CD8-positive, alpha-beta memory T cell (primary cell): ENCODE measurements at regions not wholly inside any gene's neighbourhood (a gene's known extent, or its start where the extent isn't known, plus 50 kb on each side); places are given as distances from the start of the nearest gene placed in this dataset.

ENCODE experiments used
- CTCF ChIA-PET: fragments of 350-600 bp; sonication (Branson Sonifier 250); formaldehyde crosslinking; loops from one replicate; lab custom pipeline; 2021; ENCODE audit warnings: antibody characterized with exemption; lab: Charles Lee
- POLR2A ChIA-PET: fragments of 350-600 bp; sonication (Branson Sonifier 250); formaldehyde crosslinking; loops from one replicate; lab custom pipeline; 2021; ENCODE audit warnings: antibody characterized with exemption; lab: Charles Lee
- DNase-seq, 5 donors: peaks; one replicate each; pipeline versions ENCODE4 v3.0.0 to v3.0.0-alpha.2; 2020 to 2022; ENCODE audit warnings: mixed read lengths in 1 of 5
- H3K27ac ChIP-seq: one replicate; pipeline ENCODE4 v1.7.0; 2013; ENCODE audit warnings: low read depth, mild to moderate bottlenecking, low read length, moderate library complexity
- H3K27me3 ChIP-seq: 2 replicates; pipeline ENCODE4 v1.7.0; 2013; ENCODE audit warnings: low read length, mild to moderate bottlenecking; ENCODE audit not compliant: insufficient read depth, poor library complexity, severe bottlenecking
- H3K36me3 ChIP-seq: 2 replicates; pipeline ENCODE4 v1.7.0; 2013; ENCODE audit warnings: mild to moderate bottlenecking, low read length, moderate library complexity; ENCODE audit not compliant: insufficient read depth
- H3K4me1 ChIP-seq: 2 replicates; pipeline ENCODE4 v1.7.0; 2013; ENCODE audit warnings: mild to moderate bottlenecking, low read length, moderate library complexity; ENCODE audit not compliant: insufficient read depth
- H3K4me3 ChIP-seq: 2 replicates; pipeline ENCODE4 v1.7.0; 2013; ENCODE audit warnings: mild to moderate bottlenecking, low read length
- H3K9me3 ChIP-seq: 2 replicates; pipeline ENCODE4 v1.7.0; 2013; ENCODE audit warnings: mild to moderate bottlenecking, low read length
- H3K27ac Mint-ChIP-seq, 8 donors: one replicate each; pipeline ENCODE4 v1.8.0; 2020 to 2021; ENCODE audit warnings: mixed read lengths in 8 of 8, mild to moderate bottlenecking in 6 of 8, inconsistent platforms in 3 of 8, moderate library complexity in 3 of 8
- H3K27me3 Mint-ChIP-seq, 2 donors: one replicate each; pipeline ENCODE4 v1.8.0; 2020 to 2021; ENCODE audit warnings: mixed read lengths in 2 of 2, mild to moderate bottlenecking in 1 of 2, moderate library complexity in 1 of 2
- H3K36me3 Mint-ChIP-seq, 3 donors: one replicate each; pipeline ENCODE4 v1.8.0; 2020 to 2021; ENCODE audit warnings: mixed read lengths in 3 of 3, inconsistent platforms in 1 of 3, mild to moderate bottlenecking in 1 of 3
- H3K4me1 Mint-ChIP-seq, 3 donors: one replicate each; pipeline ENCODE4 v1.8.0; 2020 to 2021; ENCODE audit warnings: mixed read lengths in 3 of 3, inconsistent platforms in 1 of 3, mild to moderate bottlenecking in 1 of 3
- H3K4me3 Mint-ChIP-seq, 7 donors: one replicate each; pipeline ENCODE4 v1.8.0; 2020 to 2021; ENCODE audit warnings: mixed read lengths in 7 of 7, mild to moderate bottlenecking in 6 of 7, moderate library complexity in 4 of 7, inconsistent platforms in 2 of 7
- H3K9me3 Mint-ChIP-seq, 5 donors: one replicate each; pipeline ENCODE4 v1.8.0; 2020 to 2022; ENCODE audit warnings: mixed read lengths in 5 of 5, mild to moderate bottlenecking in 3 of 5, moderate library complexity in 2 of 5, inconsistent platforms in 1 of 5

DNA sequence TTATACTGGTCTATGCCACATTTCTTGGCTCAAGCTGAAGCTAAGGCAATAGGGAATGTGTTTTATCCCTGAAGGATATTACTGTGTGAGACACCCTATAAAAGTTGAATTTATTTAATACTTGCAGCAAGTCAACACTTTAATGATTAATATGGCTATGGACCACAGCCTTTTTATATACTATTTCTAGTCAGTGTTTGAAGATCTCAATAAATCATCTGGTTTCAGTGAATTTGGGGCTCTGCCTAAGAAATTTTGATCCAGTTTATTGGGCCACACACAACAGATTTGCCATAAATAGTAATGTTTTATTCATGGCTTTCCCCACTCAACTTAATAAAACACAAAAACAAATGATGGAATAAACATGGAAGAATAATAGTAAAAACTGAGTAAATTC lies 698.3 kb downstream of the ADGRL2 start:
- H3K4me3 Mint-ChIP-seq = no peak overlapping the region
- Histone ChIP-seq H3K27me3 (no peaks in the 10 kb centered on the region), H3K4me1 (no peaks in the 10 kb centered on the region), H3K4me3 (no peak overlapping the region), H3K36me3 (no peaks in the 10 kb centered on the region), H3K27ac (no peak overlapping the region), H3K9me3 (no peaks in the 10 kb centered on the region)
- ChIA-PET POLR2A (no interaction called here), CTCF (no interaction called here)
- no peaks in the 10 kb centered on the region for H3K4me1 Mint-ChIP-seq
- H3K27me3 Mint-ChIP-seq = no peaks in the 10 kb centered on the region
- no peak for DNase-seq
- peaks cover 3 to 30% (median 15%) of the 10 kb centered on the region in 5 donors for H3K9me3 Mint-ChIP-seq
- no peak overlapping the region for H3K27ac Mint-ChIP-seq
- H3K36me3 Mint-ChIP-seq = no peaks in the 10 kb centered on the region

GRCh38 chr1:82494117-82494516 lies 693.4 kb downstream of the ADGRL2 start:
- no peaks in the 10 kb centered on the region for H3K36me3 ChIP-seq
- no peaks in the 10 kb centered on the region for H3K9me3 ChIP-seq
- Mint-ChIP-seq H3K4me3 (no peak overlapping the region), H3K9me3 (peaks cover 3 to 27% (median 7%) of the 10 kb centered on the region in 5 donors), H3K4me1 (no peaks in the 10 kb centered on the region), H3K27ac (no peak overlapping the region), H3K36me3 (no peaks in the 10 kb centered on the region), H3K27me3 (no peaks in the 10 kb centered on the region)
- no peaks in the 10 kb centered on the region for H3K27me3 ChIP-seq
- no peaks in the 10 kb centered on the region for H3K4me1 ChIP-seq
- H3K4me3 ChIP-seq = no peak overlapping the region
- CTCF ChIA-PET = no interaction called here
- no peak for DNase-seq
- no peak overlapping the region for H3K27ac ChIP-seq
- POLR2A ChIA-PET = no interaction called here

DNA sequence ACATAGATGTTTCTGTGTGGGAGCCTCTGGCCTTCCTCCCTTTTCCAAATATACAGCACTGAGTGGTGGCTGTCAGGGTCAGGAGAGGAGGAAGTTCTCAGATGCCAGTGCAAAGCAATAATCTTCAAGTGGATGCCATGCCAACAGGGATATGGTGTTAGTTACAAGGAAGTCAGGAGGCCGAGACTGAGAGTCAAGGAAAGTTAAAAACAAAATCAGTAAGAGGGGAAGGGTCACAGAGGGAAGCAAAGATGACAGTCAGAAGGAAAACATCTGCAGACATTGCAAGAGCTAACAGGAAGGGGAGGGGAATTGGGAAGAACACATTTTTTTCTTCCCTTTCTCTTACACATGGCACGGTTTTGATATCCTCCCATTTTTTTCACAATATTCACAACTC lies 691.4 kb downstream of the ADGRL2 start:
- Histone ChIP-seq H3K27ac (no peak overlapping the region), H3K4me3 (no peak overlapping the region), H3K27me3 (no peaks in the 10 kb centered on the region), H3K4me1 (no peaks in the 10 kb centered on the region), H3K9me3 (no peaks in the 10 kb centered on the region), H3K36me3 (no peaks in the 10 kb centered on the region)
- Mint-ChIP-seq H3K9me3 (peaks cover 3 to 28% (median 7%) of the 10 kb centered on the region in 5 donors), H3K27ac (no peak overlapping the region), H3K27me3 (no peaks in the 10 kb centered on the region), H3K4me1 (no peaks in the 10 kb centered on the region), H3K36me3 (no peaks in the 10 kb centered on the region), H3K4me3 (no peak overlapping the region)
- ChIA-PET POLR2A (no interaction called here), CTCF (no interaction called here)
- DNase-seq = no peak

DNA sequence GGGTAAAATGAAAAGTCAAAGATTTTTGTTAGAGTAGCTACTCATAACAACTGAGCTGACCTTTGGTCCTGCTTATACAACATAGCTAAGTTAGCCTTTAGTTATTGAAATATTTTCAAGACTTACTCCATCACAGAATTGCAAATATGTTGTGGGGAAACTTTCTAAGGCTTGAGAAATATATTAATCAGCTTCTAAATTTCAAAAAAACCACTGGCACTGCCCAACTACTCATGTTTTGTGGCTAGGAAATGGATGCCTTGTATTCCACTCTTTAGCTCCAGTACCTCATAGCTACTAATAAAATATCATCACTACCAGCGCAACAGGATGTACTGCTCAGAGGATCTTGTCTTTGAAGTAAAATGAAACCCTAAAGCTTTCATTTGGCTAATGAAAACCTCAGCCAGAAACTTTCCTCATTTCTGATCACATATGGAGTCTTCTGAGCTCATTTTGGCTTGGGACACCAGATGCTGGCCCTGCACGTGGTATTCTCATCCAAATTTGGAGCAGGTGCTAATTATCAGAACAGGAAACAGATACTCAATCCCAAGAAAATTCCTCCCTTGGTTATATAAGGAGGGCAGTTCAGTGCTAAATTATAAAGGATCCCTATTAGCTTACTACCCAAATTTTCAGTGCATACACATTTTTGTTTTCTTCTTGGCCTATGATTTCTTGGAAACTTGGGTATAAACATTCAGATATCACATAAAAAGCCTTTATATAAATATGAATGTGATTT lies 690.7 kb downstream of the ADGRL2 start:
- Mint-ChIP-seq H3K4me1 (no peaks in the 10 kb centered on the region), H3K27ac (no peak overlapping the region), H3K27me3 (no peaks in the 10 kb centered on the region), H3K4me3 (no peak overlapping the region), H3K36me3 (no peaks in the 10 kb centered on the region), H3K9me3 (peaks cover 4 to 26% (median 9%) of the 10 kb centered on the region in 5 donors)
- H3K9me3 ChIP-seq = no peaks in the 10 kb centered on the region
- no peaks in the 10 kb centered on the region for H3K4me1 ChIP-seq
- ChIA-PET CTCF (no interaction called here), POLR2A (no interaction called here)
- H3K27me3 ChIP-seq = no peaks in the 10 kb centered on the region
- no peaks in the 10 kb centered on the region for H3K36me3 ChIP-seq
- no peak overlapping the region for H3K27ac ChIP-seq
- no peak overlapping the region for H3K4me3 ChIP-seq
- DNase-seq = no peak

- Mint-ChIP-seq H3K4me3 (no peak overlapping the region), H3K4me1 (no peaks in the 10 kb centered on the region)
- no peak for DNase-seq
Measured at GRCh38 chr1:82487778-82488177, 687.0 kb downstream of the ADGRL2 start.

GRCh38 chr1:82486969-82487368 lies 686.2 kb downstream of the ADGRL2 start:
- no peak overlapping the region for H3K4me3 Mint-ChIP-seq
- POLR2A ChIA-PET = no interaction called here

More at GRCh38 chr1:82487778-82488177, 687.0 kb downstream of the ADGRL2 start:
- H3K4me1 ChIP-seq = no peaks in the 10 kb centered on the region
- ChIA-PET POLR2A (no interaction called here), CTCF (no interaction called here)
- H3K4me3 ChIP-seq = no peak overlapping the region
- Mint-ChIP-seq H3K36me3 (no peaks in the 10 kb centered on the region), H3K27ac (no peak overlapping the region), H3K27me3 (no peaks in the 10 kb centered on the region), H3K9me3 (peaks cover 4 to 19% (median 11%) of the 10 kb centered on the region in 5 donors)
- no peaks in the 10 kb centered on the region for H3K9me3 ChIP-seq
- no peaks in the 10 kb centered on the region for H3K36me3 ChIP-seq
- H3K27me3 ChIP-seq = no peaks in the 10 kb centered on the region
- no peak overlapping the region for H3K27ac ChIP-seq

DNA sequence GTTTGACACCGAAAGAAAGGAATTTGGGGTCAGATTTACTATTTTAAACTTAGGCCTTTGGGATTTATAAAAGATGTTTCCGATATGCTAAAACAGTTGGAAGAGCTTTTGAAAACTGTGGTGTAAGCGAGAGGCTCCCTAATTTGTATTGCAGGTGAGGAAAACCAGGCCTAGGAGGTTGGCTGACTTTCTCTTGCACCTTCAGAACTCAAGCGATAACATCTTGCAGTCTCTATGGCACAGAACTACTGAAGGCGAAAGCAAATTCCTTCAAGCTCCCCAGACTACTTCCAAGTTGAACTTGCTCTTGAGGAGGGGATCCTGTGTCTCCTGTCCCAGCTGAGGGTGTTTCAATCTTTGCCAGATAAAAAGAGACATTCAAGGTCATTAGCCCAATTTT lies 685.7 kb downstream of the ADGRL2 start:
- POLR2A ChIA-PET = no interaction called here
- no peak overlapping the region for H3K4me3 Mint-ChIP-seq
- no peak overlapping the region for H3K27ac Mint-ChIP-seq

More at GRCh38 chr1:82486969-82487368, 686.2 kb downstream of the ADGRL2 start:
- H3K27me3 Mint-ChIP-seq = no peaks in the 10 kb centered on the region
- no peak overlapping the region for H3K27ac Mint-ChIP-seq
- peaks cover 2 to 19% (median 11%) of the 10 kb centered on the region in 5 donors for H3K9me3 Mint-ChIP-seq
- no peaks in the 10 kb centered on the region for H3K27me3 ChIP-seq
- DNase-seq = no peak
- H3K4me1 Mint-ChIP-seq = no peaks in the 10 kb centered on the region
- CTCF ChIA-PET = no interaction called here
- no peaks in the 10 kb centered on the region for H3K36me3 ChIP-seq
- H3K36me3 Mint-ChIP-seq = no peaks in the 10 kb centered on the region
- H3K27ac ChIP-seq = no peak overlapping the region
- no peaks in the 10 kb centered on the region for H3K9me3 ChIP-seq
- no peak overlapping the region for H3K4me3 ChIP-seq
- H3K4me1 ChIP-seq = no peaks in the 10 kb centered on the region

GRCh38 chr1:82485591-82486369 lies 685.0 kb downstream of the ADGRL2 start:
- Histone ChIP-seq H3K4me1 (no peaks in the 10 kb centered on the region), H3K27ac (no peak overlapping the region), H3K9me3 (no peaks in the 10 kb centered on the region), H3K36me3 (no peaks in the 10 kb centered on the region), H3K27me3 (no peaks in the 10 kb centered on the region), H3K4me3 (no peak overlapping the region)
- DNase-seq = no peak
- POLR2A ChIA-PET = no interaction called here
- Mint-ChIP-seq H3K9me3 (peaks cover 2 to 20% (median 11%) of the 10 kb centered on the region in 5 donors), H3K27me3 (no peaks in the 10 kb centered on the region), H3K4me3 (peak overlapping the region in 1 of 7 donors; percentile 18), H3K27ac (no peak overlapping the region), H3K36me3 (no peaks in the 10 kb centered on the region), H3K4me1 (no peaks in the 10 kb centered on the region)
- CTCF ChIA-PET = no interaction called here

More for the DNA sequence above, 685.7 kb downstream of the ADGRL2 start:
- H3K36me3 ChIP-seq = no peaks in the 10 kb centered on the region
- no peak overlapping the region for H3K4me3 ChIP-seq
- Mint-ChIP-seq H3K36me3 (no peaks in the 10 kb centered on the region), H3K27me3 (no peaks in the 10 kb centered on the region), H3K4me1 (no peaks in the 10 kb centered on the region), H3K9me3 (peaks cover 2 to 19% (median 11%) of the 10 kb centered on the region in 5 donors)
- H3K9me3 ChIP-seq = no peaks in the 10 kb centered on the region
- H3K27me3 ChIP-seq = no peaks in the 10 kb centered on the region
- CTCF ChIA-PET = no interaction called here
- no peaks in the 10 kb centered on the region for H3K4me1 ChIP-seq
- no peak for DNase-seq
- H3K27ac ChIP-seq = no peak overlapping the region
